AG04449 (cell line): ENCODE measurements at regions not wholly inside any gene's neighbourhood (a gene's known extent, or its start where the extent isn't known, plus 50 kb on each side); places are given as distances from the start of the nearest gene placed in this dataset.

Experiments
- CTCF ChIA-PET: fragments of 350-600 bp; formaldehyde crosslinking; extraction: SDS; loops from one replicate; lab custom pipeline; 2021; ENCODE audit warnings: antibody characterized with exemption; lab: Yijun Ruan, JAX
- POLR2A ChIA-PET: fragments of 400-600, 350-600 bp; formaldehyde crosslinking; extraction: SDS; loops from one replicate; lab custom pipeline; 2020; ENCODE audit warnings: antibody characterized with exemption, inconsistent platforms; lab: Yijun Ruan, JAX
- DNase-seq: peaks from one replicate; pipeline ENCODE4 v3.0.0-alpha.2; 2010; ENCODE audit warnings: low read depth, low spot score
- H3K4me3 ChIP-seq: 2 replicates; pipeline ENCODE4 v1.5.1; 2011; ENCODE audit warnings: low read depth, mild to moderate bottlenecking, control low read depth, low read length
- TF ChIP-seq, protein P1 (sequence below): IDR thresholded peaks from one replicate; pipeline ENCODE4 v1.5.1; 2011; ENCODE audit warnings: mild to moderate bottlenecking, moderate library complexity, low read length, control low read depth, inconsistent platforms; ENCODE audit not compliant: insufficient read depth; ENCODE audit errors: missing control alignments

GRCh38 chr1:78339490-78339889 is 151.3 kb upstream of the PTGFR start:
- H3K4me3 ChIP-seq = no peak overlapping the region
- DNase-seq = no peak
- TF ChIP-seq, protein P1, sequence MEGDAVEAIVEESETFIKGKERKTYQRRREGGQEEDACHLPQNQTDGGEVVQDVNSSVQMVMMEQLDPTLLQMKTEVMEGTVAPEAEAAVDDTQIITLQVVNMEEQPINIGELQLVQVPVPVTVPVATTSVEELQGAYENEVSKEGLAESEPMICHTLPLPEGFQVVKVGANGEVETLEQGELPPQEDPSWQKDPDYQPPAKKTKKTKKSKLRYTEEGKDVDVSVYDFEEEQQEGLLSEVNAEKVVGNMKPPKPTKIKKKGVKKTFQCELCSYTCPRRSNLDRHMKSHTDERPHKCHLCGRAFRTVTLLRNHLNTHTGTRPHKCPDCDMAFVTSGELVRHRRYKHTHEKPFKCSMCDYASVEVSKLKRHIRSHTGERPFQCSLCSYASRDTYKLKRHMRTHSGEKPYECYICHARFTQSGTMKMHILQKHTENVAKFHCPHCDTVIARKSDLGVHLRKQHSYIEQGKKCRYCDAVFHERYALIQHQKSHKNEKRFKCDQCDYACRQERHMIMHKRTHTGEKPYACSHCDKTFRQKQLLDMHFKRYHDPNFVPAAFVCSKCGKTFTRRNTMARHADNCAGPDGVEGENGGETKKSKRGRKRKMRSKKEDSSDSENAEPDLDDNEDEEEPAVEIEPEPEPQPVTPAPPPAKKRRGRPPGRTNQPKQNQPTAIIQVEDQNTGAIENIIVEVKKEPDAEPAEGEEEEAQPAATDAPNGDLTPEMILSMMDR = no peak
- CTCF ChIA-PET = interaction anchor here (0.9 to 1.4 kb wide), 2 partner anchors 194 to 267 kb away, joined by 3 to 4 read pairs; no protein-coding TSS in a partner anchor
- POLR2A ChIA-PET = interaction anchor here (0.6 to 0.9 kb wide), 2 partner anchors 31 to 61 kb away, joined by 3 read pairs; no protein-coding TSS in a partner anchor

DNA sequence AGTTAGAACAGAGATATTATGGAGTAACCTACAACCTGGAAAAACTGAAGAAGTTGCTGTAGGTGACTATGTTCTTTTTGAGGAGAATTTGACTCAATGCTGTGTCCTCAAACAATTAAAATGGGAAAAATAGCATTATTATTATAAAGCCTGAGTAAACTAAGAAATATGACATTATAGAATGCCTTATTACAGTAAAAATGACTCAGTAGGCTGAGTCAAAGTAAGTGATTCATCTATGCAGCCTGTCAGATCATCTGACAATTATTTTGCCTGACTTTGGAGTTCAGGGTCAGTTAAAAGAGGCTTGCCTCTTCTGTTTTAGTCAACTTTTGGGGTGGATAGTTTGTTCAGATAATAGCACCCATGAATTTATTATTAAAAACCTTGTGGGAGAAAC is 150.8 kb upstream of the PTGFR start:
- ChIA-PET CTCF (interaction anchor here (1.3 to 1.4 kb wide), 2 partner anchors 17 to 267 kb away, joined by 3 to 4 read pairs; no protein-coding TSS in a partner anchor), POLR2A (no interaction called here)
- TF ChIP-seq, protein P1 = no peak
- H3K4me3 ChIP-seq = no peak overlapping the region
- DNase-seq = no peak

- TF ChIP-seq, protein P1 = no peak
- CTCF ChIA-PET = interaction anchor here (1.1 kb wide), 1 partner anchor 15 kb away, joined by 4 read pairs; no protein-coding TSS in a partner anchor
- no peak overlapping the region for H3K4me3 ChIP-seq
- POLR2A ChIA-PET = no interaction called here
- no peak for DNase-seq
These were observed 142.1 kb upstream of the PTGFR start for GRCh38 chr1:78348496-78349284.

- ChIA-PET POLR2A (no interaction called here), CTCF (no interaction called here)
- no peak for DNase-seq
- H3K4me3 ChIP-seq = no peak overlapping the region
- TF ChIP-seq, protein P1 = no peak
These were observed 139.1 kb upstream of the PTGFR start for GRCh38 chr1:78351551-78352216.

DNA sequence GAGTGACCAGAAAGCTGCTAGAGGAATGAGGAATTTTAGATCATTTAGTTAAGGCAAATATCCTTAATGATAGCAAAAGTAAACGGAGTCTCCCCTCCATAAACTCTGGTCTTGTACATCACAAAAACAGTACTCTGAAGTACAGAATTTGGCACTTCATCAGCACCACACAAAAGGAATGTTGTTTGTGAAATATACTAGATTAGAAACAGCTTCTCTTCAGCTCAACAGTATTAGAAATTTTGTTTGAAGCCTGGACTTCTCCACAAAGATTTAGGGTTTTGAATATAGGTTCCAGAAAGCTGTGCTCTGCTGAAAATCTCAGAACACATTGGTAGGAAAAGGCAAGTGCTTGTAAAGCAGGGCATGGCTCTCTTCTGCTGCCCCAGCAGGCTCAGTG is 135.1 kb upstream of the PTGFR start:
- DNase-seq = no peak
- H3K4me3 ChIP-seq = no peak overlapping the region
- TF ChIP-seq, protein P1 = no peak
- ChIA-PET CTCF (interaction anchor here (2.5 kb wide), 1 partner anchor 21 kb away, joined by 11 read pairs; no protein-coding TSS in a partner anchor), POLR2A (no interaction called here)

DNA sequence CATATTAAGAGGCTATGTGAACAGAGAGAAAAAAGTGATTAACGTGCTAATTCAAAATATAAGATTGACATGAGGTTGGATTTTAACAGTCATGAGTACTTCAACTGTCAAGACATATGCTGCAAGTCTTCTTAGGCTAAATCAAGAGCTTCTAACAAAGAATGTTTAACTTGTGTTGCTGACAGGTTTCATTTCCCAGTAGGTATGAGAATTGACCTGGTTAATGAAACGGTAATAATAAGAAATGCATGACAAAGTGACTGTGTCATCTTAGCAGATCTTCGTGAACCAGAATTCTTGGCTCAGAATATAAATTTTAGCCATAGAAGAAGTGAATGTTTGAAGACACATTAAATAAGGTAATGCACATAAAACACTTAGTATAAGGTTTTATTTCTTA is 132.6 kb upstream of the PTGFR start:
- POLR2A ChIA-PET = no interaction called here
- no peak overlapping the region for H3K4me3 ChIP-seq
- CTCF ChIA-PET = no interaction called here
- no peak for DNase-seq
- TF ChIP-seq, protein P1 = no peak
